Ovary (tissue), 7 donors: ENCODE measurements at regions not wholly inside any gene's neighbourhood (a gene's known extent, or its start where the extent isn't known, plus 50 kb on each side); places are given as distances from the start of the nearest gene placed in this dataset.

Experiments used
- DNase-seq, 5 donors: peaks; one replicate each; pipeline ENCODE4 v3.0.0-alpha.2; 2019 to 2020
- H3K27ac ChIP-seq, 2 donors: fragments of 200-600 bp; one replicate each; pipeline versions ENCODE4 v1.5.1 to v1.8.0; 2019 to 2022
- H3K27me3 ChIP-seq: fragments of 200-600 bp; one replicate; pipeline ENCODE4 v1.8.0; 2022
- H3K36me3 ChIP-seq: fragments of 200-600 bp; sonication (generic); one replicate; pipeline ENCODE4 v1.5.1; 2019
- H3K4me1 ChIP-seq: one replicate; pipeline ENCODE4 v1.8.1; 2013; ENCODE audit warnings: mild to moderate bottlenecking, moderate library complexity; ENCODE audit not compliant: insufficient read depth
- H3K4me3 ChIP-seq: fragments of 200-600 bp; sonication (generic); one replicate; pipeline ENCODE4 v1.5.1; 2017
- H3K9me3 ChIP-seq, 2 donors: fragments of 200-600 bp in 1 of 2; sonication (generic) in 1 of 2; one replicate each; pipeline versions ENCODE4 v1.5.1 to v1.8.1; 2013 to 2019; ENCODE audit warnings: mild to moderate bottlenecking in 1 of 2, moderate library complexity in 1 of 2
- CTCF ChIP-seq, 3 donors: fragments of 450-650 bp in 2 of 3; fragments of 200-600 bp in 1 of 3; IDR thresholded peaks; one replicate each; pipeline versions ENCODE4 v1.5.1 to v1.8.0; 2016 to 2022; ENCODE audit warnings: antibody characterized with exemption in 3 of 3, mild to moderate bottlenecking in 1 of 3
- EP300 ChIP-seq: sonication (generic); formaldehyde crosslinking; IDR thresholded peaks from one replicate; pipeline ENCODE4 v1.6.1; 2017; ENCODE audit warnings: antibody characterized with exemption
- POLR2A ChIP-seq: fragments of 450-650 bp; IDR thresholded peaks from one replicate; pipeline ENCODE4 v1.6.1; 2017; ENCODE audit warnings: antibody characterized with exemption, mild to moderate bottlenecking, moderate library complexity
- WGBS, 3 donors: extraction: QIAGEN DNeasy Blood & Tissue Kit in 1 of 3; methylation state at CpG; one replicate each; pipeline versions ENCODE4 v1.1.5 to v1.1.7; 2013 to 2017; 5-methylcytosine and 5-hydroxymethylcytosine counted together
- intact Hi-C, 4 donors: fragments of 100-400 bp; cut with DNase I; formaldehyde crosslinking; loops; one replicate each; pipeline versions ENCODE4 v1.11.0 to v1.15.1; 2022 to 2023
- donor health status: DM: no; HTN: no; CAD: no; lungs with moderate emphysema.
- donor health status: DM: no; HTN: no; CAD: no.
- donor health status: Bipolar disorder and iron deficiency.
- donor health status: DM: no; HTN: no; CAD: no.
- donor health status: DM: yes; HTN: yes; CAD: no.

GRCh38 chr5:98296426-98296825, 477.0 kb upstream of the RGMB start:
- no peak overlapping the region for H3K27ac ChIP-seq
- intact Hi-C loops: no loop called here
- 60 to 70% (median 69%) methylated on average over 3 of the region's 3 CpGs for WGBS, 3 donors
- no peaks in the 10 kb centered on the region for H3K9me3 ChIP-seq
- no peaks in the 10 kb centered on the region for H3K4me1 ChIP-seq
- H3K4me3 ChIP-seq: no peak overlapping the region
- TF ChIP-seq CTCF (IDR thresholded peaks at IDR 0.05): no peak
- no peak for TF ChIP-seq POLR2A
- TF ChIP-seq EP300: no peak
- no peaks in the 10 kb centered on the region for H3K27me3 ChIP-seq
- H3K36me3 ChIP-seq: no peaks in the 10 kb centered on the region
- no peak for DNase-seq

- Histone ChIP-seq H3K36me3 (no peaks in the 10 kb centered on the region), H3K4me3 (no peak overlapping the region), H3K9me3 (no peaks in the 10 kb centered on the region), H3K27me3 (no peaks in the 10 kb centered on the region), H3K27ac (no peak overlapping the region), H3K4me1 (no peaks in the 10 kb centered on the region)
- intact Hi-C loops: no loop called here
- TF ChIP-seq POLR2A (no peak), CTCF (IDR thresholded peaks at IDR 0.05) (no peak), EP300 (no peak)
- WGBS, 3 donors: 73 to 80% (median 80%) methylated on average over 2 of the region's 2 CpGs
- no peak for DNase-seq
Observed at GRCh38 chr5:98299435-98299834, 474.0 kb upstream of the RGMB start.

- H3K4me1 ChIP-seq: no peaks in the 10 kb centered on the region
- H3K36me3 ChIP-seq: no peaks in the 10 kb centered on the region
- H3K4me3 ChIP-seq: no peak overlapping the region
- H3K27ac ChIP-seq: no peak overlapping the region
- WGBS, 3 donors: 14 to 26% (median 15%) methylated on average over 2 of the region's 2 CpGs
- TF ChIP-seq EP300: no peak
- intact Hi-C loops: no loop called here
- H3K9me3 ChIP-seq: no peaks in the 10 kb centered on the region
- DNase-seq: no peak
- H3K27me3 ChIP-seq: no peaks in the 10 kb centered on the region
Observed at GRCh38 chr5:98301547-98301946, 471.9 kb upstream of the RGMB start.

GRCh38 chr5:98307811-98308210, 465.7 kb upstream of the RGMB start:
- Histone ChIP-seq H3K9me3 (no peaks in the 10 kb centered on the region), H3K36me3 (no peaks in the 10 kb centered on the region), H3K4me1 (no peaks in the 10 kb centered on the region), H3K27me3 (no peaks in the 10 kb centered on the region), H3K4me3 (no peak overlapping the region), H3K27ac (no peak overlapping the region)
- no peak for DNase-seq
- WGBS, 3 donors: 89 to 95% (median 89%) methylated on average over 2 of the region's 2 CpGs
- intact Hi-C loops: no loop called here
- TF ChIP-seq CTCF (IDR thresholded peaks at IDR 0.05): no peak
- no peak for TF ChIP-seq EP300
- no peak for TF ChIP-seq POLR2A

- Histone ChIP-seq H3K9me3 (no peaks in the 10 kb centered on the region), H3K27ac (no peak overlapping the region), H3K4me3 (no peak overlapping the region), H3K36me3 (no peaks in the 10 kb centered on the region), H3K4me1 (no peaks in the 10 kb centered on the region), H3K27me3 (no peaks in the 10 kb centered on the region)
- no peak for DNase-seq
- WGBS, 3 donors: 92 to 94% (median 93%) methylated on average over 1 of the region's 1 CpG
- intact Hi-C loops: no loop called here
- TF ChIP-seq CTCF (IDR thresholded peaks at IDR 0.05) (no peak), POLR2A (no peak)
Observed at GRCh38 chr5:98308231-98308630, 465.2 kb upstream of the RGMB start.
